Right lobe of liver (tissue), 6 donors: ENCODE measurements at regions not wholly inside any gene's neighbourhood (a gene's known extent, or its start where the extent isn't known, plus 50 kb on each side); places are given as distances from the start of the nearest gene placed in this dataset.

Source experiments
- ATAC-seq, 4 donors: fragments of 200-7000 bp; cut with Tn5 transposase; one replicate each; pipeline ENCODE4 v1.9.1; 2020; ENCODE audit warnings: mild to moderate bottlenecking in 4 of 4, moderate library complexity in 4 of 4
- DNase-seq, 3 donors: peaks; one replicate each; pipeline ENCODE4 v3.0.0-alpha.2; 2020
- H3K27ac ChIP-seq, 3 donors: fragments of 200-600 bp; one replicate each; pipeline ENCODE4 v1.8.0; 2022
- H3K27me3 ChIP-seq, 2 donors: fragments of 200-600 bp; one replicate each; pipeline ENCODE4 v1.8.0; 2022
- H3K36me3 ChIP-seq, 4 donors: fragments of 200-600 bp; sonication (generic) in 1 of 4; one replicate each; pipeline versions ENCODE4 v1.5.1 to v1.8.0; 2017 to 2022; ENCODE audit warnings: control low read depth in 1 of 4
- H3K4me1 ChIP-seq, 4 donors: fragments of 200-600 bp; sonication (generic) in 1 of 4; one replicate each; pipeline versions ENCODE4 v1.5.1 to v1.8.0; 2017 to 2022; ENCODE audit warnings: control low read depth in 1 of 4
- H3K4me3 ChIP-seq, 3 donors: fragments of 200-600 bp; one replicate each; pipeline ENCODE4 v1.8.0; 2022
- H3K9me3 ChIP-seq, 4 donors: fragments of 200-600 bp; sonication (generic) in 1 of 4; one replicate each; pipeline versions ENCODE4 v1.5.1 to v1.8.0; 2017 to 2022; ENCODE audit warnings: control low read depth in 1 of 4
- CTCF ChIP-seq, 4 donors: fragments of 200-600 bp in 3 of 4; fragments of 450-650 bp in 1 of 4; IDR thresholded peaks; one replicate each; pipeline versions ENCODE4 v1.5.1 to v1.8.0; 2016 to 2022; ENCODE audit warnings: antibody characterized with exemption in 4 of 4, mild to moderate bottlenecking in 2 of 4
- POLR2A ChIP-seq: fragments of 450-650 bp; IDR thresholded peaks from one replicate; pipeline ENCODE4 v1.6.1; 2017; ENCODE audit warnings: antibody characterized with exemption, mild to moderate bottlenecking
- WGBS: methylation state at CpG from one replicate; pipeline ENCODE4 v1.1.6; 2018; ENCODE audit warnings: low coverage, low lambda C conversion rate; ENCODE audit not compliant: insufficient coverage; ENCODE audit errors: missing lambda C conversion rate; 5-methylcytosine and 5-hydroxymethylcytosine counted together
- intact Hi-C, 2 donors: fragments of 100-400 bp; cut with DNase I; formaldehyde crosslinking; loops; one replicate each; pipeline versions ENCODE4 v1.11.2 to v1.14.1; 2022
- donor health status: DM: no; HTN: yes; CAD: no.
- donor health status: DM: no; HTN: no; CAD: no.
- donor health status: DM: no; HTN: no; CAD: no.
- donor health status: DM: no; HTN: yes; CAD: no.
- donor health status: DM: no; HTN: yes; CAD: no.

- Histone ChIP-seq H3K36me3 (no peaks in the 10 kb centered on the region), H3K9me3 (no peaks in the 10 kb centered on the region), H3K27ac (no peak overlapping the region), H3K4me1 (peaks cover 0 to 3% (median 0%) of the 10 kb centered on the region in 4 donors), H3K27me3 (no peaks in the 10 kb centered on the region), H3K4me3 (no peak overlapping the region)
- TF ChIP-seq POLR2A (no peak), CTCF (IDR thresholded peaks at IDR 0.05) (no peak)
- ATAC-seq (no peak), DNase-seq (no peak)
- intact Hi-C loops: no loop called here
- WGBS: 67% methylated on average over 3 of the region's 3 CpGs
Measured at GRCh38 chr16:52617591-52617990, 70.6 kb upstream of the TOX3 start.

- no peak for DNase-seq
- Histone ChIP-seq H3K4me3 (no peak overlapping the region), H3K36me3 (no peaks in the 10 kb centered on the region), H3K9me3 (no peaks in the 10 kb centered on the region), H3K27ac (no peak overlapping the region), H3K27me3 (no peaks in the 10 kb centered on the region), H3K4me1 (peaks cover 0 to 11% (median 4%) of the 10 kb centered on the region in 4 donors)
- TF ChIP-seq CTCF (IDR thresholded peaks at IDR 0.05): no peak
- no peak for TF ChIP-seq POLR2A
- no peak for ATAC-seq
- 69% methylated on average over 2 of the region's 2 CpGs for WGBS
- intact Hi-C loops: no loop called here
Measured at GRCh38 chr16:52613508-52613907, 66.6 kb upstream of the TOX3 start.

GRCh38 chr16:52611817-52612673, 65.1 kb upstream of the TOX3 start:
- intact Hi-C loops: no loop called here
- peaks cover 0 to 11% (median 4%) of the 10 kb centered on the region in 4 donors for H3K4me1 ChIP-seq
- no peaks in the 10 kb centered on the region for H3K36me3 ChIP-seq
- no peak for TF ChIP-seq CTCF (IDR thresholded peaks at IDR 0.05)
- TF ChIP-seq POLR2A: peak; percentile 78
- 22% methylated on average over 9 of the region's 9 CpGs for WGBS
- peak overlapping the region; percentile 49 to 79 (median 74) for H3K27ac ChIP-seq
- no peaks in the 10 kb centered on the region for H3K9me3 ChIP-seq
- peak overlapping the region in 2 of 3 donors; percentile 18 to 40 for H3K4me3 ChIP-seq
- H3K27me3 ChIP-seq: no peaks in the 10 kb centered on the region
- peak; percentile 26 to 73 (median 43) for DNase-seq
- ATAC-seq: peak; percentile 97 to 98 (median 98)

- no peaks in the 10 kb centered on the region for H3K36me3 ChIP-seq
- no peak overlapping the region for H3K4me3 ChIP-seq
- intact Hi-C loops: no loop called here
- no peaks in the 10 kb centered on the region for H3K4me1 ChIP-seq
- no peak overlapping the region for H3K27ac ChIP-seq
- 75% methylated on average over 1 of the region's 1 CpG for WGBS
- ATAC-seq (peak in 3 of 4 donors; percentile 39 to 72 (median 63)), DNase-seq (peak in 2 of 3 donors; percentile 20 to 49)
- H3K9me3 ChIP-seq: no peaks in the 10 kb centered on the region
- H3K27me3 ChIP-seq: no peaks in the 10 kb centered on the region
- TF ChIP-seq POLR2A (no peak), CTCF (IDR thresholded peaks at IDR 0.05) (no peak)
Measured at GRCh38 chr16:52603015-52603414, 56.1 kb upstream of the TOX3 start.
